ENCODE measurements at regions not wholly inside any gene's neighbourhood (a gene's known extent, or its start where the extent isn't known, plus 50 kb on each side); places are given as distances from the start of the nearest gene placed in this dataset.

- Histone ChIP-seq H3K36me3 (no peaks in the 10 kb centered on the region), H3K4me1 (no peaks in the 10 kb centered on the region), H3K9me3 (no peaks in the 10 kb centered on the region), H3K27ac (no peak overlapping the region), H3K27me3 (no peaks in the 10 kb centered on the region), H3K4me3 (no peak overlapping the region)
- ATAC-seq, result no peak
- intact Hi-C loops (cut with DNase I), result no loop called here
- DNase-seq, result no peak
- no peak for TF ChIP-seq CTCF (IDR thresholded peaks at IDR 0.05)
These were observed 65.8 kb upstream of the ZNF91 start for GRCh38 chr19:23461120-23461519.

DNA sequence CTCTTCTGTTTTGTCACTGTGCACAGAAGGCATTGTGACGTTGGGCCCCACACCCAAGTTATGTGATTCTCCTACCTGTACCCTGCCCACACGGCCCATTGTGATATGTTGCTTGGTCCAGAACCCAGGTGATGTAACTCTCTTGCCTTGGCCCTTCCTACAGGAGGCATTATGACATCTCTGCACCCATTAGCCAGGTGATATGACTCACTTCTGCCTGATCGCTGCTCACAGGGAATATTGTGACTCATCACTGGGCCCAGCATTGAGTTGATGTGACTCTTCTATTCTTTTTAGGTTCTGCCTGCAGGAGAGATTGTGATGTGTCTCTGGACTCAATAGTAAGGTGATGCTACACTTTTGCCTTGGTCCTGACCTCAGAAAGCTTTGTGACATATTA is 65.4 kb upstream of the ZNF91 start:
- Histone ChIP-seq H3K9me3 (no peaks in the 10 kb centered on the region), H3K4me3 (no peak overlapping the region), H3K27me3 (no peaks in the 10 kb centered on the region), H3K36me3 (no peaks in the 10 kb centered on the region), H3K4me1 (no peaks in the 10 kb centered on the region), H3K27ac (no peak overlapping the region)
- no peak for DNase-seq
- no peak for ATAC-seq
- intact Hi-C loops (cut with DNase I), result no loop called here
- no peak for TF ChIP-seq CTCF (IDR thresholded peaks at IDR 0.05)

Data from upper lobe of right lung (tissue), 1 donor.